ENCODE measurements at regions not wholly inside any gene's neighbourhood (a gene's known extent, or its start where the extent isn't known, plus 50 kb on each side); places are given as distances from the start of the nearest gene placed in this dataset.

DNA sequence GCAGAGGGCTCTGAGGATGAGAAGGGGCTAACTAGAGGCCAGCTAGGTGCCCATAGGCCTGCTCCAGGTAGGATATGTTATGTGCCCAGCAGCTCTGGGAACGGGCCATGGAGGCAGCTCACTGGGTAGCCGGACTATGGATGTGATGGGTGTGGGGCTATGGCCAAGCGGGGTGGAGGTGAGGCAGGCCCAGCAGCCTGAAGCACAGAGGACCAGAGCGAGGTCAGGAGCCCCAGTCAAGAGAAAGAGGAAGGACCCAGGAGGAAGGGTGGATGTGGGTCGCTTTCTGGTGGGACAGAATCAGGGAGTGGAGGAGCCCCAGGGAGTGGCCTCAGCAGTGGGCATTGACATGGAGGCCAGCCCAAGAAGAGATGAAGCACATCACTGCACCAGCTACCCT is 117.9 kb upstream of the MLN start:
- no peak for DNase-seq

DNA sequence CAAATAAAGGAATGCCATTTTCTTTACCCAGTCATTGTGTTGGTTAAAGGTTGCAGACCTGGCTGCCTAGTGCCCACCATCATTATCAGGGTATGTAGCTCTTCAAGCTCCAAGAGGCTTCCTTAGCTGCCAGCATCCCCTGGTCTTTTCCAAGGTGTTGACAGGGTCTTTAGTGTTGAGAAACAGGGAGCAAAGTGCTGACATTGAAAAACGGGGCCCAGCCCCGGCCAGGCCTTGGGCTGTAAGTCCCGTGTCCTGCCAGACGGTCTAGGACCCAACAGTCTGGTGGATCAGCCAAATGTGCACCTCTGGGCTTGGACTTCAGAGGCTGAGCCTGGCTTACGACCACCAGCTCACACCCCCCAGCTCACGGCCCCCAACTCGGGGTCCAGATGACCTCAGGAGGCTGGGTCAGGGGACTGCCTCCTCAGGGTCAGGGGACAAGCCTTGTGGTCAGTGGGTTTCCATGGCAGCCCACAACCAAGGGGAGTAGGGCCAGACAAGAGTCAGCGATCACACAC is 114.4 kb upstream of the MLN start:
- DNase-seq, result no peak

- DNase-seq, result no peak
Measured at GRCh38 chr6:33915134-33915533, 111.3 kb upstream of the MLN start.

DNA sequence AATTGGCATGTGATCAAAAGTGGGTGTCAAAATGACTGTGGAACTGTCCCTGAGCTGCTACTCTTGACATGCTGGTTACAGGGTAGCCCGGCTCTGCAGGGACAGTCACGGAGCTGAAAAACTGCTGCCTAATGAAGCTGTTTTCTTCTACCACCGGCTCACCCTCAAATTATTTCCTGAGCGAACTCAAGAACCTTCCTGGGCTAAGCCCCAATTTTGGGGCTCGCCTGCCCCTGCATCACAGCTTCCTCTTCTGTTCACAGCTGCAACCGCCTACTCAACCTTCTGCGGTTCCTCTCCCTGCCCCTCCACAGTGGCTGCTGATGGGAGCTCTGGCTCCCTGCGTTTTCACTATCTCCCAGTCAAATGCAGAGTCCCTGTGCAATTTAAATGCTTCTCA is 110.8 kb upstream of the MLN start:
- peak; percentile 44 for DNase-seq

DNA sequence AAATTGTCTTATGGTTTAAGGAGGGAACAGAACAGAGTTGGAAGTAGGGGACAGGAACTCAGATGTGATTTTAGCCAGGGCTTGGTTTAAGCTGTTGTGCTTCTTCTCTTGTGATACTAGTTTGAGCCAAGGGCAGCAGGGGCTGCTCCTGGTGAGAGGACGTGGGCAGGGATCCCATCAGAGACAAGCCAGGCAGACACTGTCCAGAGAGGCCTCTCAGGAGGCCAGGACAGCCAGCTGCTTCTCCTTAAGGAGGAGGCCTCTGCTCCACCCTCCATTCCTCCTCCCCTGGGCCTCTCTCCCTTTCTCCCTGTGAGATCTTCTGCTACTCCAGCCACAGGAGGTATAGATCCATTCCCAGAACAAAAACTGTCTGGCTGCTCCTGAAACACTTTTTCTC is 108.4 kb upstream of the MLN start:
- no peak for DNase-seq

GRCh38 chr6:33911488-33911887 is 107.7 kb upstream of the MLN start:
- DNase-seq, result no peak

GRCh38 chr6:33910594-33910993 is 106.8 kb upstream of the MLN start:
- DNase-seq, result no peak

GRCh38 chr6:33909737-33910136 is 105.9 kb upstream of the MLN start:
- no peak for DNase-seq

DNA sequence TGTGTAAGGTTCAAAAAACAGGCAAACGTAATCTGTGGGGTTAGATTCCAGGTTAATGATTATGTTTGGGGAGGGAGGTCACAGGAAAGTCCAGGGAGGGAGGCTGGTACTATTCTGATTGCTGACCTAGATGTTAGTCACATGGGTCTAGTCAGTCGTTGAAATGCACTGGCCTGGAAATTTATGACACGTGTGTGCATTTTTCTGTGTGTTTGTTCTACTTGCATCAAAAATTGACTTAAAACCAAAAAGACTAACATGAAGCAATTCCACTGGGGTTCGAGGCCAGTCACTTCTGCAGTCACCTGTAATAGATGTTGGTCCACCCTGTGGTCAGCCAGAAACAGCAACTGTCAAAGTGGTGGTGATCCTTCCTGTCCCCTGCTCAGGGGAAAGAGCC is 104.2 kb upstream of the MLN start:
- DNase-seq, result no peak

DNA sequence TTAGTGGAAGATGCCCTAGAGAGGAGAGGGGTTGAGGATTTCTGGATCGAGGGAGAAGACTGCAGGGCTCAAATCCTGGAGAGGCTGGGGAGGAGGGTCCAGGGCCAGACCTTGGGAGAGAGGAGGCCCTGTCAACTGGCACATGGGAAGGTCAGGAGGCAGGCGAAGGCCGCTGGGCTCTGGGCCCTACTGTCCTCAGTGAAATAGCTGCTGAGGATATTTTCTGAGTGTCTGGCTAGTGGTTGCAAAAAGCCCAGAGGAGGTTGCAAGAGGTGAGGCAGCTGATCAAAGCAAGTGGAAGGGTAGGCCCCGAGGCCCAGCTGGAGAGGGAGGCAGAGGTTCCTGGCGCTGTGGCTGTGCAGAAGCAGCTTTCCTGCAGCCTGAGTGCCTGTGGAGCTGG is 103.4 kb upstream of the MLN start:
- DNase-seq, result no peak

DNA sequence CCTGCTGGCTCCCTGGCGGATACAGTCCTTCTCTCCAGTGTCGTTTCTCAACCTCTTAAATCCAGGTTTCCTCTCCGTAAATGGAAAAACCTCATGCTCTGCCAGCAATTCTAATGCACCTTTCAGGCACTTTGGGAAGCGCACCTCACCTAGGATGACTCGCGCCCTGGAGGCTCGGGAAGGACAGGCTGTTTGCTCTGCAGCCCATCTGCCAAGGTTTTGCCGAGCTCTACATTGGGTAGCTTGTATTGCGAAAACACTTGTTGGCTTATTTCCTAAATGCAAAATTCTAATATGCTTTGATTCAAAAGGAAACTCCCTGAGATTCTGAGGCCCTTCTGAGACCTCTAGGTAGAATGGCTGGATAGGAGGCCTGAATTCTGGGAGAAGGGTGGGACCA is 102.6 kb upstream of the MLN start:
- DNase-seq, result no peak

- peak; percentile 59 for DNase-seq
Measured at GRCh38 chr6:33905071-33905609, 101.3 kb upstream of the MLN start.

- DNase-seq, result no peak
Measured at GRCh38 chr6:33904747-33905065, 100.9 kb upstream of the MLN start.

DNA sequence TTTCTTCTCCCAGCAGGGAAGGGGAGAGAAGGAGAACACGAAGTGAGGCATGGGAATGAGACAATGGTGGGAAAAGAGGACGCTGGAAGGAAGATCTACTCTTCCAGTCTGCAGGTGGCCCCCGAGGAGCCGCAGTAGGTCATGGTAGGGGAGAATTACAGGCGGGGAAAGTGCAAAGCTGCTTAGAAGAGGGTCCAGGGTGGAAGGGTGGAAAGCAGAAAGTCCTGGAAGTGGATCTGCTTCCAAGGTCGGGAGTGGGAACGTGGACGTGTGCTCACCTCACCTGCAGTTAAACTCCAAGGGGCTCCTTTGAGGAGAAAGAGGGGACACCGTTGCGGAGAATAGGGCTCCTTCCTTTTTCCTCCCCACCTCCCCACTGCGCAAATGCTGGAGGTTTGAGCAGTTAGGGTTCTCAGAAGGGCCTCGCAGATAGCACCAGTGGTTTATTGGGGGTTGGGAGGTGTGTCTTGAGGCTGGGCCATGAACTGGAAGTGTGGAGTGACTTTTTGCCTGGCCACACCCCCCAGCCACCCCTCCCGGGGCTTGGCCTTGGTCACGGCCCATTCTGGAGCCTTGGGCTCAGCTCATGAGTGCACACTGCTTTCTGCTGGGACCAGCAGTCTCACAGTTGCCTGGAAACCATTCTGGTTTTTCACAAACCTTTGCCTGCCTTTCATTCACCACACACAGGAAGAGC is 100.4 kb upstream of the MLN start:
- peak; percentile 93 for DNase-seq

DNA sequence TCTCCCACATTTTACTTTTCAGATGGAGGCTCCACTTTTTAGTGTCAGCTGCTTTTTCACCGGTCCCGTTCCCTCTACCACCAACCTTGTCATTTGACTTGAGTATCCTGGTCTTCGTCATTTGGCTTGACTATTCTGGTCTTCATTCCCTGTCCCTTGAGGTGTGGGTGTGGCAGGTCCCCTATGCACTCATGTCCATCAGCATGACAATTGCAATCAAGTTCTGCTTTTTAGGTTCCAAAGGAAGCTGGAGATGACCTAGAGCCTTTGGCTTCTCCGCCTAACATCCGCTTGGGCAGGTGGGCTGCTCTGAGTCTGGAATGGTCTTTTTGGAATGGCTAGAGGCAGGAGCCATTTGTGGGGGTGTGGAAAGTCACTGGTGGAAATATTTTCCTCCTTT is 99.8 kb upstream of the MLN start:
- DNase-seq, result no peak

- no peak for DNase-seq
Measured at GRCh38 chr6:33902457-33902853, 98.7 kb upstream of the MLN start.

DNA sequence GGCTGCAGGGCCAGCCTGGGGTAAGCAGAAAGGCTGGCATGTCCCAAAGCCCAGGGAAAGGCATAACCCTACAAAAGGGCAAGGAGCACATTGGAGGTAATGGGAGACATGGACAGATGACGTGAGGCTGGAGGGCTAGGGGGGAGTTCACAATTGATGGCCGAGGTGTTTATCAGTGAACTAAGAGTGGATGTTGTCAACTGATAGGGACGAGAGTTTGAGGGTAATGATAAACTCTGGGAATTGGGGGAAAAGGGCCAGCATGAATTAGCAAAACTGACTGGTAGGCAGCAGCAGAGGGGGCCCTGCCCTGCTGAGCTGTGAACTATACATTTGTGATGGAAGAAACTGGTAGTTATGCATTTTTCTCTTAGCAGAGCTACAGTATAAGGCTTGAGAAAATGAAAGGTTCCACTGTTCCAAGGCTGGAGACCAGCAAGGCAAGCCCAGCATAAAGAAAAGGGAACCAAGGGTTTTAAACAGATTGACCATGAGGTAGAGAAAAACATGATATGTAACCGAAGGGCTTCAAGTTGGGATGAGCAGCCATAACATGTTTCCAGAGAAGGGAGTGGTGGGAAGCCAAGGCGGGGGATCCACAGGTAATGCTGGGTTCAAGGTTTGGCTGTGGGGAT is 98.1 kb upstream of the MLN start:
- no peak for DNase-seq

DNA sequence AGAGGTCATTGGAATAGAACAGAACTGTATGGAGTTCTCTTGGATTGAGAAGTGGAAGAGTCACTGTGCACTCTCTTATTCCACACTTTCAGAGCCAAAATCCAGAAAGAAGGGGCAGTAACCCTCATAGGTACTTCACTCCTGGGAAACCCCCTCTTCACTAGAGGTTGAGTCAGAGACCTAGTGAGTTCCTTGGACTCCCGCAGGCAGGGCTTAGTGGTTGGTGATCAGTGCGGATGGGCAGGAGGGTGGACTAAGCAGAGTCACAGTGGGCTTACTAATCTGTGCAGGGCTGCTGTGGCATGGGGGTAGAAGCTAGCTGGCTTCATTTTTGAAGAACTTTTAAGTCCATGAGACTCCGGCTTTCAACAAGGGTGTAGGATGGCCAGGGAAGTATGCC is 95.0 kb upstream of the MLN start:
- DNase-seq, result no peak

DNA sequence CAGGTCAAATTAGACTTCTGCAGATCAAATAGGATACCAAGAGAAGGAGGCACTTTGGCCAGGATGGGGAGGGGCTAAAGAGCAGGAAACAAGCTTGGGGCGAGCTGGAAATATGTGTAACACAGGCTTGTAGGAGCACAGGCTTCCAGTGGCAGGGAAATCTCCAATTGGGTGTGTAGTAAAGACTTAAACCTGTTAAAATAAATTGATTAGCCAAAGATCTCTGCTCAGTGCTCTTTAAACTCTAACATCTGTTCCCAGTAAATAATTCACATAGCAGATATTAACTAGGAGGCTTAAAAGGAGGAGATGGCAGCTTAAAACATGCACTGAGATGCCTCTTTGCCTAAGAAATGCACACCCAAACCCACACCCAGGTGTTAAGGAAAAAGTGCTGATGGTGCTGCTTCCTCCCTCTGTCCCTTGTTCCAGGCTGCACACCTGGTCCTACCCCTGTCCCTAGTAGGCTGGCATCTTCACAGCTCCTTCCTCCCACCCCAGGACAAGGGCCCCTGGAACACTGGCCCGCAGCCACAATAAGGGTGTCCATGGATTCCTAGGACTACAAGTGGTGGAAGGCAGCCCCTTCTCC is 93.5 kb upstream of the MLN start:
- DNase-seq, result no peak

GRCh38 chr6:33896391-33897188 is 92.8 kb upstream of the MLN start:
- DNase-seq, result no peak

DNA sequence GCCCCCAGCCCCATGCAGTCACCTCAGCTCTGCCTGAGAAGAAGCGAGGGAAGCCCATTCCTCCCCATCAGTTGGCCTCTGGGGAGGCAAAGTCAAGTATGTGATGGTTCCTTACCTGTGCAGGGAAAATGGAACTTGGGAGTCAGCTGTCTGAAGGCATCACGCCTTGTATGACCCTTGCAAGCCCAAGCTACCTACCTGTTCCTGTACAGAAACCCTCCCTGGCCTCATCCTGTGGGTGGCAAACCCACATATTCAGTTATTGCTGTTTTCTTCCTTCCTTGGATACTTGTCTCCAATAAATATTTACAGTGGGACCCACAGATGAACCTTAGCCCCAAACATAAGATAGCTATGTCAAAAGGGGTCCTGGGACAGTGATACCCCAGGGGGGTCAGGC is 92.2 kb upstream of the MLN start:
- no peak for DNase-seq

GRCh38 chr6:33895296-33895695 is 91.5 kb upstream of the MLN start:
- DNase-seq, result peak; percentile 3

- DNase-seq, result no peak
Measured at GRCh38 chr6:33894438-33894837, 90.6 kb upstream of the MLN start.

Data from activated CD4-positive, alpha-beta T cell treated with anti-CD3 and anti-CD28 coated beads, Interleukin-2, amount 50 U/mL, for 16 hours (primary cell).